ENCODE measurements at regions not wholly inside any gene's neighbourhood (a gene's known extent, or its start where the extent isn't known, plus 50 kb on each side); places are given as distances from the start of the nearest gene placed in this dataset.

GRCh38 chr5:173704615-173705511 is 88.4 kb upstream of the BOD1 start:
- no peak for TF ChIP-seq POLR2A (IDR thresholded peaks at IDR 0.05; ENCODE audit: low read depth, low read length)
- DNase-seq (ENCODE audit: insufficient read length, low spot score) (no peak), FAIRE-seq (no peak)

GRCh38 chr5:173705512-173706044 is 89.1 kb upstream of the BOD1 start:
- DNase-seq (ENCODE audit: insufficient read length, low spot score) (no peak), FAIRE-seq (no peak)
- no peak for TF ChIP-seq POLR2A (IDR thresholded peaks at IDR 0.05; ENCODE audit: low read depth, low read length)

- no peak for TF ChIP-seq POLR2A (IDR thresholded peaks at IDR 0.05; ENCODE audit: low read depth, low read length)
- DNase-seq (ENCODE audit: insufficient read length, low spot score), result no peak
- no peak for FAIRE-seq
Measured at GRCh38 chr5:173706700-173707099, 90.2 kb upstream of the BOD1 start.

GRCh38 chr5:173707392-173707791 is 90.9 kb upstream of the BOD1 start:
- FAIRE-seq (no peak), DNase-seq (ENCODE audit: insufficient read length, low spot score) (peak; percentile 42)
- no peak for TF ChIP-seq POLR2A (IDR thresholded peaks at IDR 0.05; ENCODE audit: low read depth, low read length)

GRCh38 chr5:173709145-173709544 is 92.7 kb upstream of the BOD1 start:
- no peak for TF ChIP-seq POLR2A (IDR thresholded peaks at IDR 0.05; ENCODE audit: low read depth, low read length)
- DNase-seq (ENCODE audit: insufficient read length, low spot score) (no peak), FAIRE-seq (no peak)

GRCh38 chr5:173709761-173710160 is 93.3 kb upstream of the BOD1 start:
- no peak for FAIRE-seq
- no peak for TF ChIP-seq POLR2A (IDR thresholded peaks at IDR 0.05; ENCODE audit: low read depth, low read length)
- DNase-seq (ENCODE audit: insufficient read length, low spot score), result no peak

GRCh38 chr5:173710528-173710927 is 94.1 kb upstream of the BOD1 start:
- no peak for TF ChIP-seq POLR2A (IDR thresholded peaks at IDR 0.05; ENCODE audit: low read depth, low read length)
- no peak for FAIRE-seq
- DNase-seq (ENCODE audit: insufficient read length, low spot score), result no peak

GRCh38 chr5:173711466-173711865 is 95.0 kb upstream of the BOD1 start:
- TF ChIP-seq POLR2A (IDR thresholded peaks at IDR 0.05; ENCODE audit: low read depth, low read length), result no peak
- FAIRE-seq (no peak), DNase-seq (ENCODE audit: insufficient read length, low spot score) (no peak)

GRCh38 chr5:173712609-173713175 is 96.2 kb upstream of the BOD1 start:
- TF ChIP-seq POLR2A (IDR thresholded peaks at IDR 0.05; ENCODE audit: low read depth, low read length), result no peak
- DNase-seq (ENCODE audit: insufficient read length, low spot score), result no peak
- FAIRE-seq, result no peak

GRCh38 chr5:173714551-173715428 is 98.3 kb upstream of the BOD1 start:
- TF ChIP-seq POLR2A (IDR thresholded peaks at IDR 0.05; ENCODE audit: low read depth, low read length), result no peak
- DNase-seq (ENCODE audit: insufficient read length, low spot score) (peak; percentile 86), FAIRE-seq (no peak)

GRCh38 chr5:173715607-173716006 is 99.2 kb upstream of the BOD1 start:
- no peak for TF ChIP-seq POLR2A (IDR thresholded peaks at IDR 0.05; ENCODE audit: low read depth, low read length)
- FAIRE-seq (no peak), DNase-seq (ENCODE audit: insufficient read length, low spot score) (no peak)

GRCh38 chr5:173716058-173716682 is 99.7 kb upstream of the BOD1 start:
- FAIRE-seq (no peak), DNase-seq (ENCODE audit: insufficient read length, low spot score) (no peak)
- no peak for TF ChIP-seq POLR2A (IDR thresholded peaks at IDR 0.05; ENCODE audit: low read depth, low read length)

GRCh38 chr5:173717959-173718358 is 101.5 kb upstream of the BOD1 start:
- FAIRE-seq, result no peak
- no peak for TF ChIP-seq POLR2A (IDR thresholded peaks at IDR 0.05; ENCODE audit: low read depth, low read length)
- DNase-seq (ENCODE audit: insufficient read length, low spot score), result no peak
